SJSA1 (cell line): ENCODE measurements at regions not wholly inside any gene's neighbourhood (a gene's known extent, or its start where the extent isn't known, plus 50 kb on each side); places are given as distances from the start of the nearest gene placed in this dataset.

ENCODE experiments used
- DNase-seq, 2 experiments: peaks; one replicate each; pipeline ENCODE4 v3.0.0-alpha.2; 2015 to 2020; ENCODE audit warnings: low spot score in 2 of 2, low read depth in 1 of 2
- H3K27ac ChIP-seq: fragments of 250-450 bp; sonication (Bioruptor Pico); 2 replicates; pipeline ENCODE4 v1.5.1; 2020; ENCODE audit warnings: mild to moderate bottlenecking, moderate library complexity
- H3K27me3 ChIP-seq: fragments of 250-450 bp; sonication (Bioruptor Pico); replicated peaks from 2 replicates; pipeline ENCODE4 v1.5.1; 2020; ENCODE audit warnings: mild to moderate bottlenecking, moderate library complexity
- H3K36me3 ChIP-seq: fragments of 250-450 bp; sonication (Bioruptor Pico); 2 replicates; pipeline ENCODE4 v1.5.1; 2020; ENCODE audit warnings: mild to moderate bottlenecking
- H3K4me1 ChIP-seq: fragments of 250-450 bp; sonication (Bioruptor Pico); replicated peaks from 2 replicates; pipeline ENCODE4 v1.6.1; 2021; ENCODE audit warnings: mild to moderate bottlenecking
- H3K4me3 ChIP-seq: fragments of 250-450 bp; sonication (Bioruptor Pico); 2 replicates; pipeline ENCODE4 v1.5.1; 2020; ENCODE audit warnings: mild to moderate bottlenecking
- H3K9me3 ChIP-seq: fragments of 250-450 bp; sonication (Bioruptor Pico); replicated peaks from 2 replicates; pipeline ENCODE4 v1.5.1; 2020; ENCODE audit warnings: mild to moderate bottlenecking

DNA sequence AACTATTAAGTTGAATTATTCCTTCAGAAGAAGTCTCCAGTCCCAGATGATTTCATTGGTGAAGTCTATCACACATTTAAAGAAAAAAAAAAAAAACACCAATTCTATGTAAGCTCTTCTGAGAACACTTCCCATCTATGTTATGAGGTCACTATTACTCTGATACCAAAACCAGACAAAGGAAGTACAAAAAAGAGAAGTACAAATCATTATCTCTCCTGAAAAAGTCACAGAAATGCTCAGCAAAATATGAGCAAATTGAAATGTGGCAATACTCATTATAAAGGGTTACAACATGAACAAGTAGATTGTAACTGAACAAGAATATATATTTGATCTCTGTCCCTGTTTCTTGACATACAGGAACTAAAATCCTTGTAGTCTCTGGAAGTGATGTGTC, 280.4 kb downstream of the TLE1 start:
- no peak for DNase-seq
- H3K4me1 ChIP-seq: peaks cover 21% of the 10 kb centered on the region; the same call in 1 of the 2 replicates
- H3K4me3 ChIP-seq: no peak overlapping the region
- no peak overlapping the region for H3K27ac ChIP-seq
- H3K9me3 ChIP-seq: no peaks in the 10 kb centered on the region
- no peaks in the 10 kb centered on the region for H3K36me3 ChIP-seq
- H3K27me3 ChIP-seq: no peaks in the 10 kb centered on the region

GRCh38 chr9:81404931-81405598, 284.3 kb downstream of the TLE1 start:
- Histone ChIP-seq H3K27ac (no peak overlapping the region), H3K27me3 (no peaks in the 10 kb centered on the region), H3K4me1 (peaks cover 6% of the 10 kb centered on the region; the same call in 1 of the 2 replicates), H3K4me3 (no peak overlapping the region), H3K36me3 (no peaks in the 10 kb centered on the region), H3K9me3 (no peaks in the 10 kb centered on the region)
- no peak for DNase-seq

DNA sequence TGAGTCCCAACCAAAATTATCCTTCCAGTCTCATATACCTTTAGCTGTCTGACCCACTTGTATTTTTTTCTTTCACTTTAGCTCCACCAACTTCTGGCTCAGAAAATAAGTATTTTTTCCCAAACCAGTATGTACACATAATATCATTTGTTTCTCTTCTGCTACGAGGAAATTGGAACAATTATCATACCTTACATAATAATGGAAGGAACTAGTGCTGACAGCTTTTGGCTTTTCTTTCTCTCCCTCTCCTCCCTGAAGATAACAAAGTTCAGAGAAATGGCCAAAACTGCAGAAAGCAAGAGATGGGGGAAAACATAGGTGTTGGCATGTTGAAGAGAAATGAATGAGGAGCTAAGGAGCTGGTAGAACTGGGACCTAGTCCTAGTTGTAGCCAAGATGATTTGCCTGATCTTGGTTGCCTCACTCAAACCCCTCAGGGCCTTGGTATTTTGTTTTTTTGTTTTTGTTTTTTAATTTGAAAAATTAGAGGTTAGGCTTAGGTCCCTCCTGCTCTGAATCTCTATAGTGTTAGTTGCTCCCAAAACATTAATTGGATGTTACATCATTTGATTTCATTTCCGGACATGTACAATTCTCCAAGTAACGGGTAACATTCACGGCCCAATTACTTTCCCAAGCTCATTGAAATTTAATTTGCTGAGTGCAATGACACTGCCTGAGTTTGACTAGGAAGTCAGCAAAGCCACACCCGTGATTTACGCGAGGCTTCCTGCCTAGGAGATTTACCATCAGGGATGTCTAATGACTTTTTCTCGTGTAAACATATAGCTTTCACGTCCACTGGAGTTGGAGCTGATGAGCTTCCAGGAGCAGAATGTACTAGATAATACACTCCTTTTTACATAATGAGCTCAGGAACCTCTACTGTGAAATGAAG, 291.6 kb downstream of the TLE1 start:
- DNase-seq: no peak
- H3K36me3 ChIP-seq: no peaks in the 10 kb centered on the region
- no peak overlapping the region for H3K4me3 ChIP-seq
- no peaks in the 10 kb centered on the region for H3K9me3 ChIP-seq
- peaks cover 23% of the 10 kb centered on the region for H3K4me1 ChIP-seq
- H3K27me3 ChIP-seq: no peaks in the 10 kb centered on the region
- no peak overlapping the region for H3K27ac ChIP-seq

- H3K4me3 ChIP-seq: no peak overlapping the region
- no peaks in the 10 kb centered on the region for H3K9me3 ChIP-seq
- no peak overlapping the region for H3K27ac ChIP-seq
- no peak for DNase-seq
- peaks cover 23% of the 10 kb centered on the region for H3K4me1 ChIP-seq
- H3K36me3 ChIP-seq: no peaks in the 10 kb centered on the region
- no peaks in the 10 kb centered on the region for H3K27me3 ChIP-seq
These were observed 292.8 kb downstream of the TLE1 start for GRCh38 chr9:81396528-81396927.

DNA sequence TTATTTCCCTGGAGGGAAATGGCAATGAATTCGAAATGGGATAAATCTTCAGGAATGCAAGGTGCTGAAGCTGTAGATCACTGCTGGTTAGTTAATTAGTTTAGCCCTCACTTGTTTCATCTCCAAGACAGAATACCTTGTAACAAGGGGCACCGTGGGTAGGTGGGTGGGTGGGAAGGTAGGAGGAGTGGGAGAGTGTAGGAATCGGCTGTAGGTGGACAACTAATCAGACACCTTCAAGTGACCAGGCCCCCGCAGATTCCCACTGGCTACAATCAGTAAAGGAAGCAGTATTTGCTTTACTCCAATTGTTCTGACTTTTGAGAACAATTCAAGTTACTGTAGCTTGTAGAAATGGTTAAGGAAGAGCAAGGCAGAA, 293.7 kb downstream of the TLE1 start:
- no peak for DNase-seq
- Histone ChIP-seq H3K27me3 (no peaks in the 10 kb centered on the region), H3K36me3 (no peaks in the 10 kb centered on the region), H3K9me3 (no peaks in the 10 kb centered on the region), H3K4me3 (no peak overlapping the region), H3K27ac (no peak overlapping the region), H3K4me1 (peaks cover 24% of the 10 kb centered on the region)

DNA sequence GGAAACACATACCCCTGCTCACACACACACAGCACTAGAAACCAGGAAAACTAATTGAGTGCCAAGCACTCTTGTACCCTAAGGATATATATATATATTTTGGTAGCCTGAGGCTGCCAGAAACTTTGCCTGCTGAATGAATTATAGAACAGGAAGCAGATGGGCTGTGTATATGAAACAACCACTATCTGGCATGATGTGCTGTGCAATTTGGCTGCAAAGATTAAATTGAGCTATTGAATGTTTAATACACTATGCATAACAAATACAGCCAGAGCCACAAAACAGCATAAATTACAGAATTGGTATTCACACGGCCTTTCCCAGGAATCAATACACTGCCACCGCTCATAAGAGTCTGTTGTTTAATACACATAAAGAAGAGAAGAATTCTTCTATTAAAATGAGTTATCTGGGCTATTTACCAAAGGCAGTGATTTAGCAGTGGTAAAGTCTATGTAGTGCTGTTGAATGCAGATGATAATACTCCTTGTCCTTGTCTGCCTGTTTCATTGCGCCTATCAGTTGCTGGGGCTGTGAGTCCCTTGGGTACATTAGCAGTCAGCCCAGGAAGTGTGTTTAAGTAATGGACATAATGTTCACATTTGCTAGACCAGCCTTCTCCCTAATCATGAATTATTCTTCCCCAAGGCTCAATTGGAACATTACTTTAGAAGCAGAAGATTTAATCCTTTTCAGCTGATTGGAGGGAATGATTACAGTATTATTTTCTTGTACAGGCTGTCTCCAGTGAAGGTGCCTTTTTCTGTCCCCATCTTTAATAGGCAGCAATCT, 294.3 kb downstream of the TLE1 start:
- DNase-seq: no peak
- Histone ChIP-seq H3K27ac (no peak overlapping the region), H3K4me3 (no peak overlapping the region), H3K4me1 (peaks cover 30% of the 10 kb centered on the region), H3K9me3 (no peaks in the 10 kb centered on the region), H3K27me3 (no peaks in the 10 kb centered on the region), H3K36me3 (no peaks in the 10 kb centered on the region)

GRCh38 chr9:81393985-81394811, 295.1 kb downstream of the TLE1 start:
- no peaks in the 10 kb centered on the region for H3K36me3 ChIP-seq
- H3K4me1 ChIP-seq: peaks cover 36% of the 10 kb centered on the region
- DNase-seq: peak in 1 of 2 experiments; percentile 10
- no peaks in the 10 kb centered on the region for H3K9me3 ChIP-seq
- no peak overlapping the region for H3K4me3 ChIP-seq
- no peaks in the 10 kb centered on the region for H3K27me3 ChIP-seq
- peak overlapping the region; percentile 24; the same call in 1 of the 2 replicates for H3K27ac ChIP-seq

DNA sequence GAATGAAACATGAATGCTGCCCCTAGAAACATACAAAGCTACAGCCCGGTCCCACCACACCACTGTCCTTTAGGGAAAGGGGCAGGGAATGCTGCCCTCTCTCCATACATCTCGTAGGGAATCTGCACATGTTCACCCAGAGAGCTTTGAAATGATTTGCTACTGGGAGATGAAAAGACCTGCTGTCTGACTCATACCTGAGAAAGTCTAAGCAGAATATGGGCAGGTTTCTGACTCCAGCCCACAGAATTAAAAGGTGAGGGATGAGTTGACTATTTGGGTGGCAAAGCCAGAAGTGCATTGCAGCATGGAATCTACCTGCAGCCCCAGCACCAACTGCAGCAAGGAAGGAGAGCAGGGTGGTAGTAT, 297.9 kb downstream of the TLE1 start:
- Histone ChIP-seq H3K9me3 (no peaks in the 10 kb centered on the region), H3K27me3 (no peaks in the 10 kb centered on the region), H3K4me1 (peaks cover 37% of the 10 kb centered on the region), H3K4me3 (no peak overlapping the region), H3K36me3 (no peaks in the 10 kb centered on the region), H3K27ac (no peak overlapping the region)
- no peak for DNase-seq

- Histone ChIP-seq H3K4me1 (peaks cover 37% of the 10 kb centered on the region), H3K9me3 (no peaks in the 10 kb centered on the region), H3K27ac (peak overlapping the region; percentile 89), H3K27me3 (no peaks in the 10 kb centered on the region), H3K4me3 (no peak overlapping the region), H3K36me3 (no peaks in the 10 kb centered on the region)
- DNase-seq: no peak
These were observed 298.4 kb downstream of the TLE1 start for GRCh38 chr9:81390792-81391456.

DNA sequence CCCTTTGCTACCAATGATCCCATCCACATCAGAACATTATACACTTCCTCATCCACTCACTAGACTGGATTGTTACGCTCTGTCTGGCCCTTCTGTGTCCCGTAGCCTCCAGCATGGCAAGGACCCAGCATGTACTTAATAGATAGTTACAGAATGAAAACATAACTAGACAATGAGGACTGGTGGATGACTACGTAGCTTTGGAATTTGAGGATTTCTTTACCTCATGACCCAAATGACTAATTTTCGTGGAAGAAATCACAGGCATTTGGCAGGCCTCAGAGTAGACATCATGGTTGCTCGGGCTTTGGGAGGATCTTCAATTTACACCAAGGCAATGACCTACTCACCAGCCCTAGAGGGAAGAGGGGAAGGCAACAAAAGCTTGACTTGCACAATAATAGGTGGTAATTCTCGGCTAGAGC, 299.8 kb downstream of the TLE1 start:
- no peak overlapping the region for H3K4me3 ChIP-seq
- peaks cover 30% of the 10 kb centered on the region for H3K4me1 ChIP-seq

GRCh38 chr9:81388831-81389230, 300.5 kb downstream of the TLE1 start:
- no peak for DNase-seq
- no peak overlapping the region for H3K4me3 ChIP-seq
- no peaks in the 10 kb centered on the region for H3K36me3 ChIP-seq
- H3K4me1 ChIP-seq: peaks cover 23% of the 10 kb centered on the region
- H3K27ac ChIP-seq: peak overlapping the region; percentile 89
- H3K9me3 ChIP-seq: no peaks in the 10 kb centered on the region
- no peaks in the 10 kb centered on the region for H3K27me3 ChIP-seq

More for the DNA sequence above, 299.8 kb downstream of the TLE1 start:
- no peaks in the 10 kb centered on the region for H3K27me3 ChIP-seq
- no peaks in the 10 kb centered on the region for H3K9me3 ChIP-seq
- H3K36me3 ChIP-seq: no peaks in the 10 kb centered on the region
- H3K27ac ChIP-seq: peak overlapping the region; percentile 89
- peak; percentile 91 to 95 for DNase-seq

- H3K36me3 ChIP-seq: no peaks in the 10 kb centered on the region
- no peak overlapping the region for H3K27ac ChIP-seq
- no peaks in the 10 kb centered on the region for H3K9me3 ChIP-seq
- no peak overlapping the region for H3K4me3 ChIP-seq
- no peaks in the 10 kb centered on the region for H3K27me3 ChIP-seq
- DNase-seq: no peak
- peaks cover 23% of the 10 kb centered on the region for H3K4me1 ChIP-seq
These were observed 301.8 kb downstream of the TLE1 start for GRCh38 chr9:81387360-81388106.
